HEK293 (cell line): ENCODE measurements at regions not wholly inside any gene's neighbourhood (a gene's known extent, or its start where the extent isn't known, plus 50 kb on each side); places are given as distances from the start of the nearest gene placed in this dataset.

Experiments used
- CTCF ChIA-PET: fragments of 350-600 bp; formaldehyde crosslinking; extraction: SDS; loops from one replicate; lab custom pipeline; 2021; ENCODE audit warnings: antibody characterized with exemption; lab: Yijun Ruan, JAX
- POLR2A ChIA-PET: fragments of 300-600 bp; formaldehyde crosslinking; extraction: SDS; loops from one replicate; lab custom pipeline; 2020; ENCODE audit warnings: antibody characterized with exemption, inconsistent platforms; lab: Yijun Ruan, JAX
- H3K27ac ChIP-seq: fragments of 200-500 bp; sonication (Bioruptor generic); 2 replicates; pipeline ENCODE4 v1.5.1; 2014; ENCODE audit warnings: low read depth, low read length, control low read depth, inconsistent platforms; ENCODE audit errors: extremely low read depth
- H3K36me3 ChIP-seq, 2 experiments: fragments of 200-500 bp in 1 of 2; sonication (Bioruptor generic) in 1 of 2; 1 replicate in 1 of 2; 2 replicates in 1 of 2; pipeline ENCODE4 v1.5.1; 2014 to 2017; ENCODE audit warnings: inconsistent platforms in 2 of 2, low read length in 2 of 2; ENCODE audit not compliant: control insufficient read depth in 2 of 2, insufficient read depth in 1 of 2
- H3K4me1 ChIP-seq: fragments of 200-500 bp; sonication (Bioruptor generic); 2 replicates; pipeline ENCODE4 v1.5.1; 2014; ENCODE audit warnings: mild to moderate bottlenecking, low read length, inconsistent platforms; ENCODE audit not compliant: control insufficient read depth, insufficient read depth
- H3K4me3 ChIP-seq: 2 replicates; pipeline ENCODE4 v1.5.1; 2011; ENCODE audit warnings: low read depth, mild to moderate bottlenecking, control low read depth, low read length, moderate library complexity
- H3K9me3 ChIP-seq: fragments of 200-500 bp; sonication (Bioruptor generic); 2 replicates; pipeline ENCODE4 v1.5.1; 2014; ENCODE audit warnings: low read depth, low read length, inconsistent platforms; ENCODE audit not compliant: control insufficient read depth, insufficient read depth
- BCL11B ChIP-seq: fragments of 450-650 bp; formaldehyde crosslinking; IDR thresholded peaks from 2 replicates; pipeline ENCODE4 v1.5.1; 2016; ENCODE audit warnings: low read depth, missing biosample characterization, missing genetic modification characterization
- HOXD13 ChIP-seq: sonication (generic); formaldehyde crosslinking; IDR thresholded peaks from 2 replicates; pipeline ENCODE4 v1.8.0; 2022; ENCODE audit warnings: missing genetic modification reagents, borderline replicate concordance
- IKZF3 ChIP-seq: fragments of 450-650 bp; IDR thresholded peaks from 2 replicates; pipeline ENCODE4 v1.5.0; 2018; ENCODE audit warnings: missing biosample characterization, mild to moderate bottlenecking, missing genetic modification characterization, moderate library complexity
- MYNN ChIP-seq: fragments of 450-650 bp; formaldehyde crosslinking; IDR thresholded peaks from 2 replicates; pipeline ENCODE4 v1.5.1; 2016; ENCODE audit warnings: missing biosample characterization, missing genetic modification characterization, borderline replicate concordance
- MZF1 ChIP-seq: fragments of 450-650 bp; formaldehyde crosslinking; IDR thresholded peaks from 2 replicates; pipeline ENCODE4 v1.5.1; 2017; ENCODE audit warnings: missing biosample characterization, missing genetic modification characterization, borderline replicate concordance
- OSR2 ChIP-seq: fragments of 450-650 bp; formaldehyde crosslinking; IDR thresholded peaks from 2 replicates; pipeline ENCODE4 v1.5.1; 2016; ENCODE audit warnings: missing biosample characterization, missing genetic modification characterization
- SCRT2 ChIP-seq: fragments of 450-650 bp; formaldehyde crosslinking; IDR thresholded peaks from 2 replicates; pipeline ENCODE4 v1.5.1; 2016; ENCODE audit warnings: missing biosample characterization, missing genetic modification characterization
- SP7 ChIP-seq: fragments of 450-650 bp; formaldehyde crosslinking; IDR thresholded peaks from 2 replicates; pipeline ENCODE4 v1.5.1; 2016; ENCODE audit warnings: missing biosample characterization, missing genetic modification characterization
- YY1 ChIP-seq: fragments of 450-650 bp; formaldehyde crosslinking; IDR thresholded peaks from 2 replicates; pipeline ENCODE4 v1.5.1; 2018; ENCODE audit warnings: missing biosample characterization, missing genetic modification characterization
- ZBTB1 ChIP-seq: fragments of 450-650 bp; formaldehyde crosslinking; IDR thresholded peaks from 2 replicates; pipeline ENCODE4 v1.5.1; 2016; ENCODE audit warnings: missing biosample characterization, missing genetic modification characterization
- ZBTB44 ChIP-seq: fragments of 450-650 bp; IDR thresholded peaks from 2 replicates; pipeline ENCODE4 v1.5.1; 2018; ENCODE audit warnings: missing biosample characterization, mild to moderate bottlenecking, missing genetic modification characterization
- ZEB2 ChIP-seq: fragments of 450-650 bp; formaldehyde crosslinking; IDR thresholded peaks from 2 replicates; pipeline ENCODE4 v1.5.1; 2016; ENCODE audit warnings: missing biosample characterization, missing genetic modification characterization
- ZFP69B ChIP-seq: fragments of 450-650 bp; formaldehyde crosslinking; IDR thresholded peaks from 2 replicates; pipeline ENCODE4 v1.5.1; 2016; ENCODE audit warnings: missing biosample characterization, missing genetic modification characterization
- ZNF121 ChIP-seq: fragments of 450-650 bp; formaldehyde crosslinking; IDR thresholded peaks from 2 replicates; pipeline ENCODE4 v1.5.1; 2016; ENCODE audit warnings: missing biosample characterization, missing genetic modification characterization
- ZNF24 ChIP-seq: fragments of 450-650 bp; formaldehyde crosslinking; IDR thresholded peaks from 2 replicates; pipeline ENCODE4 v1.5.1; 2016; ENCODE audit warnings: missing biosample characterization, missing genetic modification characterization
- ZNF26 ChIP-seq: fragments of 450-650 bp; formaldehyde crosslinking; IDR thresholded peaks from 2 replicates; pipeline ENCODE4 v1.5.1; 2016; ENCODE audit warnings: missing biosample characterization, missing genetic modification characterization
- ZNF274 ChIP-seq, 2 experiments: fragments of 200-500 bp in 1 of 2; fragments of 450-650 bp in 1 of 2; sonication (Bioruptor generic) in 1 of 2; formaldehyde crosslinking in 1 of 2; IDR thresholded peaks; 2 replicates each; pipeline versions ENCODE4 v1.5.1 to v1.6.1; 2014 to 2016; ENCODE audit warnings: borderline replicate concordance in 1 of 2, inconsistent platforms in 1 of 2, low read length in 1 of 2, missing biosample characterization in 1 of 2, missing genetic modification characterization in 1 of 2
- ZNF292 ChIP-seq: fragments of 450-650 bp; formaldehyde crosslinking; IDR thresholded peaks from 2 replicates; pipeline ENCODE4 v1.5.1; 2016; ENCODE audit warnings: low read depth, missing biosample characterization, missing genetic modification characterization, borderline replicate concordance
- ZNF335 ChIP-seq: fragments of 450-650 bp; formaldehyde crosslinking; conservative IDR thresholded peaks from 2 replicates; pipeline ENCODE4 v1.5.1; 2016; ENCODE audit warnings: missing biosample characterization, missing genetic modification characterization
- ZNF366 ChIP-seq: fragments of 450-650 bp; formaldehyde crosslinking; conservative IDR thresholded peaks from 2 replicates; pipeline ENCODE4 v1.5.1; 2016; ENCODE audit warnings: missing biosample characterization, missing genetic modification characterization
- ZNF394 ChIP-seq: fragments of 450-650 bp; formaldehyde crosslinking; IDR thresholded peaks from 2 replicates; pipeline ENCODE4 v1.5.1; 2016; ENCODE audit warnings: missing biosample characterization, missing genetic modification characterization, mild to moderate bottlenecking, moderate library complexity, borderline replicate concordance
- ZNF501 ChIP-seq: fragments of 450-650 bp; formaldehyde crosslinking; IDR thresholded peaks from 2 replicates; pipeline ENCODE4 v1.5.1; 2016; ENCODE audit warnings: missing biosample characterization, missing genetic modification characterization
- ZNF544 ChIP-seq: fragments of 450-650 bp; formaldehyde crosslinking; IDR thresholded peaks from 2 replicates; pipeline ENCODE4 v1.5.0; 2017; ENCODE audit warnings: missing biosample characterization, missing genetic modification characterization
- ZNF600 ChIP-seq: fragments of 450-650 bp; formaldehyde crosslinking; IDR thresholded peaks from 2 replicates; pipeline ENCODE4 v1.5.1; 2016; ENCODE audit warnings: missing biosample characterization, missing genetic modification characterization
- ZNF670 ChIP-seq: fragments of 450-650 bp; formaldehyde crosslinking; IDR thresholded peaks from 2 replicates; pipeline ENCODE4 v1.5.1; 2016; ENCODE audit warnings: missing biosample characterization, missing genetic modification characterization, low read depth
- ZNF76 ChIP-seq: fragments of 450-650 bp; formaldehyde crosslinking; IDR thresholded peaks from 2 replicates; pipeline ENCODE4; 2016; ENCODE audit warnings: low read depth, missing biosample characterization, missing genetic modification characterization, borderline replicate concordance
- ZSCAN5A ChIP-seq: fragments of 450-650 bp; formaldehyde crosslinking; IDR thresholded peaks from 2 replicates; pipeline ENCODE4 v1.5.1; 2016; ENCODE audit warnings: missing biosample characterization, missing genetic modification characterization
- ZXDB ChIP-seq: fragments of 450-650 bp; formaldehyde crosslinking; IDR thresholded peaks from 2 replicates; pipeline ENCODE4 v1.5.1; 2016; ENCODE audit warnings: missing biosample characterization, missing genetic modification characterization

- peaks cover 16% of the 10 kb centered on the region for H3K4me1 ChIP-seq
- no peaks in the 10 kb centered on the region for H3K36me3 ChIP-seq
- ChIA-PET CTCF (no interaction called here), POLR2A (no interaction called here)
- H3K9me3 ChIP-seq: no peaks in the 10 kb centered on the region
- TF ChIP-seq MZF1 (tag by site-specific recombination) (0 out of 2 replicates have a peak, but pooled peaks have one; percentile 41), ZNF292 (tag by site-specific recombination) (no peak), SP7 (tag by site-specific recombination) (peak; percentile 73), ZNF670 (tag by site-specific recombination) (no peak), OSR2 (tag by site-specific recombination) (peak; percentile 37; the same call in 1 of the 2 replicates), ZNF600 (peak; percentile 54; the same call in 1 of the 2 replicates), ZNF501 (no peak), ZBTB44 (tag by site-specific recombination) (no peak), ZNF544 (tag by site-specific recombination) (no peak), MYNN (tag by site-specific recombination) (no peak), ZEB2 (tag by site-specific recombination) (0 out of 2 replicates have a peak, but pooled peaks have one; percentile 40)
- no peak overlapping the region for H3K27ac ChIP-seq
- H3K4me3 ChIP-seq: no peak overlapping the region
Measured at GRCh38 chr11:95522874-95523273, 266.7 kb downstream of the FAM76B start.

GRCh38 chr11:95521862-95522261, 267.7 kb downstream of the FAM76B start:
- no peaks in the 10 kb centered on the region for H3K9me3 ChIP-seq
- H3K4me3 ChIP-seq: no peak overlapping the region
- peaks cover 16% of the 10 kb centered on the region for H3K4me1 ChIP-seq
- no peak for TF ChIP-seq HOXD13 (CRISPR knock-in tag)
- peak; percentile 29; the same call in 1 of the 2 replicates for TF ChIP-seq IKZF3 (tag by site-specific recombination)
- TF ChIP-seq, all 188 proteins: peak for 1
- no peak overlapping the region for H3K27ac ChIP-seq
- POLR2A ChIA-PET: interaction anchor here (1.0 kb wide), 1 partner anchor 23 kb away, joined by 3 read pairs; no protein-coding TSS in a partner anchor
- CTCF ChIA-PET: no interaction called here
- H3K36me3 ChIP-seq: no peaks in the 10 kb centered on the region

- peak overlapping the region; percentile 48 for H3K27ac ChIP-seq
- POLR2A ChIA-PET: interaction anchor here (1.0 kb wide), 1 partner anchor 22 kb away, joined by 3 read pairs; no protein-coding TSS in a partner anchor
- H3K9me3 ChIP-seq: no peaks in the 10 kb centered on the region
- H3K4me3 ChIP-seq: no peak overlapping the region
- H3K4me1 ChIP-seq: peaks cover 16% of the 10 kb centered on the region
- CTCF ChIA-PET: no interaction called here
- no peaks in the 10 kb centered on the region for H3K36me3 ChIP-seq
- peak; percentile 22; the same call in 1 of the 2 replicates for TF ChIP-seq YY1 (tag by site-specific recombination)
- TF ChIP-seq IKZF3 (tag by site-specific recombination): peak; percentile 91
- no peak for TF ChIP-seq ZNF335 (tag by site-specific recombination)
- TF ChIP-seq ZNF24 (tag by site-specific recombination): peak; percentile 91
- peak; percentile 85 for TF ChIP-seq BCL11B
- TF ChIP-seq ZNF76 (tag by site-specific recombination): peak; percentile 55; the same call in 1 of the 2 replicates
- no peak for TF ChIP-seq ZSCAN5A (tag by site-specific recombination)
- 0 out of 2 replicates have a peak, but pooled peaks have one; percentile 12 for TF ChIP-seq ZNF121 (tag by site-specific recombination)
- TF ChIP-seq ZFP69B (tag by site-specific recombination): peak; percentile 75
- no peak for TF ChIP-seq ZBTB1 (tag by site-specific recombination)
- TF ChIP-seq ZNF274 (IDR thresholded peaks at IDR 0.05; ENCODE audit: low read length): no peak
- TF ChIP-seq ZNF274 (tag by site-specific recombination; IDR thresholded peaks at IDR 0.05; ENCODE audit: borderline replicate concordance): no peak
- peak; percentile 50; the same call in 1 of the 2 replicates for TF ChIP-seq ZNF366 (tag by site-specific recombination)
- no peak for TF ChIP-seq ZNF26 (tag by site-specific recombination)
- TF ChIP-seq ZNF394 (tag by site-specific recombination): peak; percentile 64; the same call in 1 of the 2 replicates
- TF ChIP-seq ZXDB (tag by site-specific recombination): peak; percentile 76
- TF ChIP-seq SCRT2 (tag by site-specific recombination): peak; percentile 66
Measured at GRCh38 chr11:95521133-95521542, 268.4 kb downstream of the FAM76B start.
